ENCODE measurements at regions not wholly inside any gene's neighbourhood (a gene's known extent, or its start where the extent isn't known, plus 50 kb on each side); places are given as distances from the start of the nearest gene placed in this dataset.
"Not testable (repeated sequence)": the region's sequence is repeated elsewhere in the genome, so short reads cannot be mapped to it uniquely, and the experiment has no call there.

- no peak for DNase-seq
Observed at GRCh38 chr21:35197992-35198431, 148.9 kb upstream of the RUNX1 start.

GRCh38 chr21:35197191-35197590 lies 148.1 kb upstream of the RUNX1 start:
- DNase-seq, result no peak

- no peak for DNase-seq
Observed at GRCh38 chr21:35196128-35196527, 147.0 kb upstream of the RUNX1 start.

GRCh38 chr21:35195232-35195631 lies 146.1 kb upstream of the RUNX1 start:
- no peak for DNase-seq

GRCh38 chr21:35191754-35192153 lies 142.7 kb upstream of the RUNX1 start:
- DNase-seq, result no peak

- DNase-seq, result no peak
Observed at GRCh38 chr21:35191128-35191527, 142.0 kb upstream of the RUNX1 start.

- no peak for DNase-seq
Observed at GRCh38 chr21:35190201-35190701, 141.1 kb upstream of the RUNX1 start.

- no peak for DNase-seq
Observed at GRCh38 chr21:35189077-35189863, 140.2 kb upstream of the RUNX1 start.

- DNase-seq, result not testable (repeated sequence)
Observed at GRCh38 chr21:35183389-35183788, 134.3 kb upstream of the RUNX1 start.

GRCh38 chr21:35179990-35180540 lies 131.0 kb upstream of the RUNX1 start:
- DNase-seq, result no peak

GRCh38 chr21:35178827-35179226 lies 129.7 kb upstream of the RUNX1 start:
- no peak for DNase-seq

GRCh38 chr21:35178098-35178497 lies 129.0 kb upstream of the RUNX1 start:
- no peak for DNase-seq

- DNase-seq, result no peak
Observed at GRCh38 chr21:35172231-35172630, 123.1 kb upstream of the RUNX1 start.

GRCh38 chr21:35171385-35171784 lies 122.3 kb upstream of the RUNX1 start:
- no peak for DNase-seq

GRCh38 chr21:35170818-35171217 lies 121.7 kb upstream of the RUNX1 start:
- DNase-seq, result no peak

GRCh38 chr21:35170244-35170643 lies 121.1 kb upstream of the RUNX1 start:
- DNase-seq, result no peak

GRCh38 chr21:35169574-35169973 lies 120.5 kb upstream of the RUNX1 start:
- DNase-seq, result no peak

GRCh38 chr21:35168735-35169134 lies 119.6 kb upstream of the RUNX1 start:
- no peak for DNase-seq

- DNase-seq, result no peak
Observed at GRCh38 chr21:35164971-35165483, 115.9 kb upstream of the RUNX1 start.

GRCh38 chr21:35164380-35164779 lies 115.3 kb upstream of the RUNX1 start:
- DNase-seq, result no peak

- no peak for DNase-seq
Observed at GRCh38 chr21:35163411-35163810, 114.3 kb upstream of the RUNX1 start.

- no peak for DNase-seq
Observed at GRCh38 chr21:35162831-35163230, 113.7 kb upstream of the RUNX1 start.

GRCh38 chr21:35159881-35160280 lies 110.8 kb upstream of the RUNX1 start:
- no peak for DNase-seq

GRCh38 chr21:35157374-35157773 lies 108.3 kb upstream of the RUNX1 start:
- not testable (repeated sequence) for DNase-seq

Data from occipital lobe (tissue), 1 donor.